Calu3 (cell line): ENCODE measurements at regions not wholly inside any gene's neighbourhood (a gene's known extent, or its start where the extent isn't known, plus 50 kb on each side); places are given as distances from the start of the nearest gene placed in this dataset.

Experiments
- BruUV-seq: library from RNA; stranded (reverse); fragments of 400-500 nt; replicated peaks from 2 replicates; lab custom pipeline; 2021; lab: Mats Ljungman, UMichigan
- CTCF ChIA-PET: fragments of 300-600 bp; sonication (Branson Sonifier 250); formaldehyde crosslinking; loops from one replicate; lab custom pipeline; 2022; ENCODE audit warnings: antibody characterized with exemption; lab: Charles Lee
- DNase-seq: peaks from one replicate; pipeline ENCODE4 v3.0.0; 2022
- H3K27ac Mint-ChIP-seq: one replicate; pipeline ENCODE4 v1.8.0; 2022; ENCODE audit warnings: mixed read lengths; ENCODE audit not compliant: unreplicated experiment
- H3K27me3 Mint-ChIP-seq: one replicate; pipeline ENCODE4 v1.8.0; 2022; ENCODE audit warnings: mixed read lengths; ENCODE audit not compliant: unreplicated experiment
- H3K36me3 Mint-ChIP-seq: one replicate; pipeline ENCODE4 v1.8.0; 2022; ENCODE audit warnings: mild to moderate bottlenecking, moderate library complexity, mixed read lengths; ENCODE audit not compliant: insufficient read depth, unreplicated experiment
- H3K4me1 Mint-ChIP-seq: one replicate; pipeline ENCODE4 v1.8.0; 2022; ENCODE audit warnings: mild to moderate bottlenecking, low read depth, mixed read lengths; ENCODE audit not compliant: unreplicated experiment
- H3K4me3 Mint-ChIP-seq: one replicate; pipeline ENCODE4 v1.8.0; 2022; ENCODE audit warnings: mild to moderate bottlenecking, low read depth, moderate library complexity, mixed read lengths; ENCODE audit not compliant: unreplicated experiment
- H3K9me3 Mint-ChIP-seq: one replicate; pipeline ENCODE4 v1.8.0; 2022; ENCODE audit warnings: low read depth, mixed read lengths; ENCODE audit not compliant: unreplicated experiment
- intact Hi-C: fragments of 100-400 bp; cut with micrococcal nuclease; formaldehyde crosslinking; loops from one replicate; pipeline ENCODE4 v1.10.0; 2022; ENCODE audit not compliant: unreplicated experiment
- TF ChIP-seq, protein P1 (sequence below): fragments of 200-600 bp; IDR thresholded peaks from one replicate; pipeline ENCODE4 v1.8.0; 2022; ENCODE audit warnings: antibody characterized with exemption; ENCODE audit not compliant: unreplicated experiment

GRCh38 chr2:66683599-66683998, 248.7 kb downstream of the MEIS1 start:
- TF ChIP-seq, protein P1, sequence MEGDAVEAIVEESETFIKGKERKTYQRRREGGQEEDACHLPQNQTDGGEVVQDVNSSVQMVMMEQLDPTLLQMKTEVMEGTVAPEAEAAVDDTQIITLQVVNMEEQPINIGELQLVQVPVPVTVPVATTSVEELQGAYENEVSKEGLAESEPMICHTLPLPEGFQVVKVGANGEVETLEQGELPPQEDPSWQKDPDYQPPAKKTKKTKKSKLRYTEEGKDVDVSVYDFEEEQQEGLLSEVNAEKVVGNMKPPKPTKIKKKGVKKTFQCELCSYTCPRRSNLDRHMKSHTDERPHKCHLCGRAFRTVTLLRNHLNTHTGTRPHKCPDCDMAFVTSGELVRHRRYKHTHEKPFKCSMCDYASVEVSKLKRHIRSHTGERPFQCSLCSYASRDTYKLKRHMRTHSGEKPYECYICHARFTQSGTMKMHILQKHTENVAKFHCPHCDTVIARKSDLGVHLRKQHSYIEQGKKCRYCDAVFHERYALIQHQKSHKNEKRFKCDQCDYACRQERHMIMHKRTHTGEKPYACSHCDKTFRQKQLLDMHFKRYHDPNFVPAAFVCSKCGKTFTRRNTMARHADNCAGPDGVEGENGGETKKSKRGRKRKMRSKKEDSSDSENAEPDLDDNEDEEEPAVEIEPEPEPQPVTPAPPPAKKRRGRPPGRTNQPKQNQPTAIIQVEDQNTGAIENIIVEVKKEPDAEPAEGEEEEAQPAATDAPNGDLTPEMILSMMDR = no peak
- Mint-ChIP-seq H3K27me3 (no peaks in the 10 kb centered on the region), H3K9me3 (peaks cover 2% of the 10 kb centered on the region), H3K36me3 (no peaks in the 10 kb centered on the region), H3K4me3 (no peak overlapping the region), H3K27ac (no peak overlapping the region), H3K4me1 (no peaks in the 10 kb centered on the region)
- DNase-seq = no peak
- CTCF ChIA-PET = interaction anchor here (0.7 kb wide), 1 partner anchor 29 kb away, joined by 5 read pairs; no protein-coding TSS in a partner anchor
- intact Hi-C loops = no loop called here
- BruUV-seq = no TSS peak

GRCh38 chr2:66684289-66684688, 249.4 kb downstream of the MEIS1 start:
- Mint-ChIP-seq H3K4me3 (no peak overlapping the region), H3K9me3 (peaks cover 2% of the 10 kb centered on the region), H3K36me3 (no peaks in the 10 kb centered on the region), H3K27ac (no peak overlapping the region), H3K4me1 (no peaks in the 10 kb centered on the region), H3K27me3 (no peaks in the 10 kb centered on the region)
- no peak for DNase-seq
- TF ChIP-seq, protein P1 = no peak
- CTCF ChIA-PET = no interaction called here
- BruUV-seq = no TSS peak
- intact Hi-C loops = no loop called here

DNA sequence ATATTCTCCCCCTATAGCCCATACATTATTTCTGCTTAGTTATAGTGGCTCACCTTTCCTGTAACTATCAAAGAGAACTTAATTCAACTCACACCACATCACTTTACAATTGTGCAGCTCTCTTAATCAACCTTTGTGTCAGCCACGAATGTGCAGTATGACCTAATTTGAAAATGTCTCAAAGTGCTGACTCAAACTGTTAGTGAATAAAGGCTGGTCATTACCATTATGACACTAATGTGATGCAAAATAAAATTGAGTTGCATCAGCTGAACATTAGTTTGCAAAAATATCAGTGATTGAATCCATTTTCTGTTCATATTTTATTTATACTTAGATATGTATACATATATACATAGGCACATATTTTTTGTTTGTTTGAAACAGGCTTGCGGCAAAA, 251.8 kb downstream of the MEIS1 start:
- Mint-ChIP-seq H3K36me3 (no peaks in the 10 kb centered on the region), H3K4me1 (no peaks in the 10 kb centered on the region), H3K4me3 (no peak overlapping the region), H3K9me3 (no peaks in the 10 kb centered on the region), H3K27me3 (no peaks in the 10 kb centered on the region), H3K27ac (no peak overlapping the region)
- CTCF ChIA-PET = no interaction called here
- intact Hi-C loops = no loop called here
- no TSS peak for BruUV-seq
- DNase-seq = no peak
- TF ChIP-seq, protein P1 = no peak

DNA sequence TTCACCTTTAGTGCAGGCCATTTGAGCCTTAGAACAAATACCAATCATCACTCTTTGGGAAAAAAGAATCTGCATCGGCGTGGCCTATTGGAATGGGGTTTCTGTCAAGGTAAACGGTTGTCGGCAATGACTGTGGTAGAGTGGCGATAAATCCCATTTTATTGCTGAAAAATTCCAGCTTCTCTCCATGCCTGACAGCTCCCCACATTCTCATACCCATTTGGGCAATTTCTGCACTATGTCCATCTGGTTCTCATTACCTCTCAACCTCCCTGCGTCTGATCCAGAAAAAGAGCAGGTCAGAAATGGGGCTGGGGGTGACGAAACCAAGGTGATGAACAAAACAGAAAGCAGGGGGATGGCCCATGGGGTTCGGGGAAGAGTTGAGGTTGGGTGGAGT, 254.0 kb downstream of the MEIS1 start:
- no peak overlapping the region for H3K27ac Mint-ChIP-seq
- BruUV-seq = no TSS peak
- H3K27me3 Mint-ChIP-seq = no peaks in the 10 kb centered on the region
- DNase-seq = no peak
- no peak overlapping the region for H3K4me3 Mint-ChIP-seq
- no peaks in the 10 kb centered on the region for H3K36me3 Mint-ChIP-seq
- TF ChIP-seq, protein P1 = no peak
- H3K4me1 Mint-ChIP-seq = no peaks in the 10 kb centered on the region
- CTCF ChIA-PET = interaction anchor here (0.7 kb wide), 1 partner anchor 1314 kb away, joined by 3 read pairs; no protein-coding TSS in a partner anchor
- no peaks in the 10 kb centered on the region for H3K9me3 Mint-ChIP-seq
- intact Hi-C loops = no loop called here
